EH (cell line): ENCODE measurements at regions not wholly inside any gene's neighbourhood (a gene's known extent, or its start where the extent isn't known, plus 50 kb on each side); places are given as distances from the start of the nearest gene placed in this dataset.
"Not testable (repeated sequence)": the region's sequence is repeated elsewhere in the genome, so short reads cannot be mapped to it uniquely, and the experiment has no call there.

Experiments
- DNase-seq: peaks from one replicate; pipeline ENCODE4 v3.0.0-alpha.2; 2015; ENCODE audit warnings: low read depth

GRCh38 chr7:109635374-109635773 is 1065.7 kb downstream of the DNAJB9 start:
- no peak for DNase-seq

DNA sequence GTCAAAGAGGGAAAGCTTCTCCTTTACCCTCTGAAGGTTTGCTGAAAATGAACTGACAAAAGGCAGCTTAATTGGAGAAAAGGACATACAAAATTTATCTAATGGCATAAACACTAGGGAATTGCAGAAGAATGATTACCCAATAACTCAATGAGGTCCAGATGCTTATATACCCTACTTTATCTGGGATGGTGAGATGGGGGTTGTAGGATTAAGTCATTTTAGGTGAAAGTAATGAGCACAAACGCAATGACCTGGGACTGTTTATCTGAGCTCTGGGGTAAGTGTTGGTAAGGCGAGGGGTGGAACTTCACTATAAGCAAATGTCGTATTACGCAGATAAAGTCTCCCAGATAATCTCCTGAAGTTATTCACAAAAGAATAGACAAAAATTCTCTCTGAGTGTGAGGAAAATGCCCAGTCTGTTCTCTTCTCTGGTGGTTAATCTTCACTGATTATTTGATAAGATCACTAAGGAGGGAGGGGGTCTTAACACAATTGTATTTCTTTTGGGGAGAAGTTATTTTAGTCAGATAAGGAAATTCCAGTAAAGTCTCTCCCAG is 1067.8 kb downstream of the DNAJB9 start:
- DNase-seq, result no peak

GRCh38 chr7:109638321-109638720 is 1068.6 kb downstream of the DNAJB9 start:
- no peak for DNase-seq

DNA sequence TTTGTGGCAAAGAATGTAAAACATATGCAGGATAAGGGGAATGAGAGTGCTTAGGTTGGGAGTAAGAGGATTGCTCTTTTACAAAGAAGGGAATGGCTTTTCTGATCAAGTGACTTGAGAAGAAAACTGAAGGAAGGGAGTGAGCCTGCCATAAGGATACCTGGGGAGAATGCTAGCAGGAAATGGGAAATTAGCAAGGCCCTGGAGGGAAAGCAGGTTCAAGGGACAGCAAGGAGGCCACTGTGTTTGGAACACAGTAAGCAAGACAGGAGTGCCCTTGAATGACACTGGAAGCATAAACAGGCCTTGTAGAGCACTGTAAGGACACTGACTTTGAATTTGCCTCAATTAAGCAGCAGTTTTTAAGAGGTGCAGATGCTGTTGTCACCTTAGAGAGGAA is 1069.9 kb downstream of the DNAJB9 start:
- DNase-seq, result no peak

DNA sequence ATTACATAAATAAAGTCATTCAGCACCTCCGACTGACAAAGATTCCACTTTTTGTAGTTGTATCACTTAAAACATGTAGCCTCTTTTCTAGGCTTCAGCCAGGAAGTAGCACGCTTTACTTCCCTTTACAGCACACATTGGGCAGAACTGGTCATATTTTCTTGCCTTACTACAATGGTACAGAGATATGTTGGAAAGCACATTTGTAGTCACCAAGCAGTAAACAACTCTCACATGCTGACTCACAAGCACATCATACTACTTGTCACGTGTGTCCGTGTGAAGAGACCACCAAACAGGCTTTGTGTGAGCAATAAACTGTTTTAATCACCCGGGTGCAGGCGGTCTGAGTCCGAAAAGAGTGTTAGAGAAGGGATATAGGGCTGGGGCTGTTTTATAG is 1071.8 kb downstream of the DNAJB9 start:
- DNase-seq, result no peak

DNA sequence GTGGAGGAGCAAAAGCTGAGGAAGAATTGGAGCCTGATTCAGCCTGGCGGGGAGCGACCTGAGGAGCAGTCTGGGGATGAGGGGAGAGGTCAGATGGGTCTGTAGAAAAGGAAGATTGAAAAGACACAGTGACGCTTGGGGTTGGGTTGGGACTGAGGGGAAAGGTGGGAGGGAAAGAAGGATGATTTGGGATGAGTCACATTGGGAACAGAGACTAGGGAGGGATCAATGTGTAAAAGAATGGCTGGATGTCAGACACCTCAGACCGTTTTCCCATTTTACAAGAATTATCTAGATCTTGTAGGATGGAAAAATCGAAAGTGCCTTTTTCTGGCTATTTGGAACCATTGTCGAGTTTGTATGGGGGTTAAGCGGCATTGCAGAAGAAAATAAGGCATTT is 1076.5 kb downstream of the DNAJB9 start:
- DNase-seq, result no peak

GRCh38 chr7:109646594-109646993 is 1076.9 kb downstream of the DNAJB9 start:
- not testable (repeated sequence) for DNase-seq

- not testable (repeated sequence) for DNase-seq
Observed at GRCh38 chr7:109647263-109647662, 1077.6 kb downstream of the DNAJB9 start.

GRCh38 chr7:109659261-109659660 is 1089.6 kb downstream of the DNAJB9 start:
- DNase-seq, result no peak

DNA sequence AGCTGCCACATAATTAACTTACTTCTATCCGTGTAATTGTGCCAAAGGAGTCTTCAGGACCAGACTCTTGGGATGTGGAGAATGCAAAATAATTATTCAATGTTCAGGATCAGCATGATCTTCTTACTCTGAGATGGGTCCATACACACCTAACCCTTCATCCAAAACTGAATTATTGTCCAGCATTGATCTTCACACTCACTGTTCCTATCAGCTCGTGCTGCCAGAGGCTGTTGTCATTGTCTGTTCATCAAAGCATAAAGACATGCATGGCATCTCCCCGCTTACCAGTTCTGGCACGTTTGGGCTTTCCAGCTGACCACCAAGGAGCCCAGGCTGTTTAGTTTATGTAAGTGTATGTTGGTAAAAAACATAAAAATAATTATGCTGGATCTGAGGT is 1090.7 kb downstream of the DNAJB9 start:
- no peak for DNase-seq

DNA sequence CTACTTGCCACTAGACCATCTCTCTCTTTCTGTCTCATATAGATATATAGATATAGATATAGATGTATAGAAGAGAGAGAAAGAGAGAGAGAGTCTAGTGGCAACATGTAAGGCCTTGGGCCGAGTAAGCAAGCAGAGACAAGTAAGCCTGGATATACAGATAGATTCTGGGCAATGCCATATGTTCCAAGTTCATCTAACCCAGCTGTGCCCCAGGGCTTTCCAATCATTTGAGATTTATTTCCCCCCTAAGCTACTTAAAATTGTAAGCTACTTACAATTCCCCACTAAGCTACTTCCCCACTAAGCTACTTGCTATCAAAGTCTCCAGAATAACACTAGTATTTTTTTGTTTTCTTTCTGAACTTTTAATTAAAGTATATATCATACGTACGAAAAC is 1094.1 kb downstream of the DNAJB9 start:
- DNase-seq, result no peak

- not testable (repeated sequence) for DNase-seq
Observed at GRCh38 chr7:109687269-109687668, 1117.6 kb downstream of the DNAJB9 start.

DNA sequence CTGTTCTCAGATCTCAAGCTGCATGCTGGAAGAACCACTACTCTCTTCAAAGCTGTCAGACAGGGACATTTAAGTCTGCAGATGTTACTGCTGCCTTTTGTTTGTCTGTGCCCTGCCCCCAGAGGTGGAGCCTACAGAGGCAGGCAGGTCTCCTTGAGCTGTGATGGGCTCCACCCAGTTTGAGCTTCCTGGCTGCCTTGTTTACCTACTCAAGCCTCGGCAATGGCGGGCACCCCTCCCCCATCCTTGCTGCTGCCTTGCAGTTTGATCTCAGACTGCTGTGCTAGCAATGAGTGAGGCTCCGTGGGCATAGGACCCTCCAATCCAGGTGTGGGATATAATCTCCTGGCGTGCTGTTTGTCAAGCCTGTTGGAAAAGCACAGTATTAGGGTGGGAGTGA is 1122.9 kb downstream of the DNAJB9 start:
- not testable (repeated sequence) for DNase-seq

DNA sequence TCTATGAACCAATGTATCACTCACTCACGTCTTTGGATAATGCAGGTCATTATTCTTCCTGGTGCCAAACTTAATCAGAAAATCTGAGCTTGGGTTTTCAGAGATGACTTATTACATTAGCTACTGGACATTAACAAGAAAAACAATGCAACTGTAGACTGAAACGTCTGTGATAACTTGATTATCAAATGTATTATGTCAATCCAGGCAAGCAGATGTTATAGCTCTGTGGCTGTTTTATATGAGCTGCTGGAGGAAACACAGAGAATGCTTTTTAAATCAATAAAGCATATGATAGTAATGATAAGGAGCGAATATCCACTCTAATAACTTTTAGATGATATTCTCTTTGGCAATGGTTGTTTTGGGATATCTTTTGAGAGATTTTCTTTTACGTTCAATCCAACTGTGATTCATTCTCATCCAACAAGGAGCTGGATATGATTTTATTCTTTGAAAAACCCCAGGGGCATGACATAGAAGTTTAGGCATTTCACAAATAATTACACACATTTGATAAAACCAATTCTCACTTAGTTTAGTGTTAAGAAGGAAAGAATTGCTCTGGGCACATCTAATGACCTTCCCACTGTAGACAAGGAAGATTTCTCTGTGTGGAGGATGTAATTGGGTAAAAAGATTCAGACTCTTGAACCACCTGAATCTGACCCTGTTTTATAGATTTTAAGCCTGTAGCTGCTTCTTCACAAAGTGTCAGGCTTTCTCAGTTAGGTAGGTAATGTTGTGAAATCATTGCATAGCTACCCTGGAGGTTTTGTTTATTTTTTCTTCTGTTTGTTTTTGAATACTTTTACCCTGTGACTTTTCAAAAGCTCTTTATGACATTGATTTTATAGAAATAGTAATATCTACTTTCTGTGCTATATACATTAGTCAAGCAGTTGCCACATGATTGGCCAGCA is 1124.7 kb downstream of the DNAJB9 start:
- no peak for DNase-seq

- DNase-seq, result no peak
Observed at GRCh38 chr7:109695419-109695818, 1125.7 kb downstream of the DNAJB9 start.

GRCh38 chr7:109696723-109697122 is 1127.0 kb downstream of the DNAJB9 start:
- no peak for DNase-seq

DNA sequence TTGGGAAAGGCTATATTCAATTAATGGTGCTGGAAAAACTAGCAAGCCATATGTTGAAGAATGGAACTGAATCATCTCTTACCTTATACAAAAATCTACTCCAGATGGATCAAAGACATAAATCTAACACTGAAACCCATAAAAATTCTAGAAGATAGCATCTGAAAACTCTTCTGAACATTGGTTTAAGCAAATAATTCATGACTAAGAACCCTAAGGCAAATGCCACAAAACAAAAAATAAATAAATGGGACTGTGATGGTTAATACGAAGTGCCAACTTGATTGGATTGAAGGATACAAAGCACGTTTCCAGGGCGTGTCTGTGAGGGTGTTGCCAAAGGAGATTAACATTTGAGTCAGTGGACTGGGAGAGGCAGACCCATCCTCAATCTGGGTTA is 1130.0 kb downstream of the DNAJB9 start:
- DNase-seq, result no peak

- no peak for DNase-seq
Observed at GRCh38 chr7:109713366-109713765, 1143.7 kb downstream of the DNAJB9 start.

DNA sequence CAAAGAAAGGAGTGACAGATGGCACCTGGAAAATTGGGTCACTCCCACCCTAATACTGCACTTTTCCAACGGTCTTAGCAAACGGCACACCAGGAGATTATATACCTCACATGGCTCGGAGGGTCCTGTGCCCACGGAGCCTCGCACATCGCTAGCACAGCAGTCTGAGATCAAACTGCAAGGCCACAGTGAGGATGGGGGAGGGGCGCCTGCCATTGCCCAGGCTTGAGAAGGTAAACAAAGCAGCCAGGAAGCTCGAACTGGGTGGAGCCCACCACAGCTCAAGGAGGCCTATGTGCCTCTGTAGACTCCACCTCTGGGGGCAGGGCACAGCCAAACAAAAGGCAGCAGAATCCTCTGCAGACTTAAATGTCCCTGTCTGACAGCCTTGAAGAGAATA is 1149.7 kb downstream of the DNAJB9 start:
- not testable (repeated sequence) for DNase-seq

GRCh38 chr7:109734601-109735000 is 1164.9 kb downstream of the DNAJB9 start:
- no peak for DNase-seq

DNA sequence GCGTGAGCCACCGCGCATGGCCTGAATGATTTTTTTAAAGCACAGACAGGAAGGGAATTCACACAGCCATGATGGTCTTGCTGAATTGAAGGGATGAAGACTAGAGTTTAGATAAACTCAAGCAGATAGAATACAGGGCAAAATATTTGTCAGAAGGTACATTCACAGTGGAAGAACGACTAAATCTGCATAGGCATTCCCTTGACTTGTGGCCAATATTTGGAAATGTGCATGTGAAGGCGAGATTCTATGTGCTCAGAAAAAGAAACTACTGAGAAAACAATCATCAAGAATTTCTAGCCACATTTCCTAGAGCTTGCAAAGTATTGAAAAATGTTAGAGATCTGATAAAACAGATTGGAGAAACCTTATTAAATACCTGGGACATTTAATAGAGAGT is 1166.2 kb downstream of the DNAJB9 start:
- DNase-seq, result no peak

- DNase-seq, result no peak
Observed at GRCh38 chr7:109745677-109746410, 1176.2 kb downstream of the DNAJB9 start.

DNA sequence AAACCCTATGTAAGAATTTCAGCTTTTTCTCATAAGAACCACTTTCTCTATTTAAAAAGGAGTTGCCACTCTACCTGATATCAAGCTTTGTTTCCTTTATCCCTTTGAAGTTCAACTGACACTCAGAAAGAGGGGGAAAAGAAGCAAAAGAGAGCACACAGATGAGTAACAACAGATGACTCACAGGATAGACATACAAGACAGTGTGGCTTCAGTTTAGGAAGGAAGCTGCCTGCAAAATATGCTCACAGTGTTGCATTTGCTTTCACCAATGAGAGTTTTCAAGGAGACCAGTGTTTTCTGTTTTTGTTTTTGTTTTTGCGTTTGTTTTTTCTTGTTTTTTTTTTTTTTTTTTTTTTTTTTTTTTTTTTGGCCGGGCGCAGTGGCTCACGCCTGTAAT is 1181.6 kb downstream of the DNAJB9 start:
- peak; percentile 9 for DNase-seq
